H1 (cell line): ENCODE measurements at regions not wholly inside any gene's neighbourhood (a gene's known extent, or its start where the extent isn't known, plus 50 kb on each side); places are given as distances from the start of the nearest gene placed in this dataset.
A peak's percentile ranks its signal among the peaks of the same experiment; 100 is the strongest.

Experiments used
- ASH2L ChIP-seq: fragments of 200-600, 300-600 bp; sonication (generic); IDR thresholded peaks from one replicate; pipeline ENCODE4 v1.7.1; 2017; ENCODE audit warnings: low read length
- CBX5 ChIP-seq: fragments of 300-800, 300-1000 bp; sonication (generic); IDR thresholded peaks from 2 replicates; pipeline ENCODE4 v1.7.1; 2016; ENCODE audit warnings: antibody characterized with exemption, low read length, low read depth
- EP300 ChIP-seq, 2 experiments: IDR thresholded peaks; 1 replicate in 1 of 2; 2 replicates in 1 of 2; pipeline ENCODE4 v1.6.1; 2011 to 2012; ENCODE audit warnings: low read depth in 2 of 2, low read length in 2 of 2, mild to moderate bottlenecking in 2 of 2, borderline replicate concordance in 1 of 2, inconsistent platforms in 1 of 2, moderate library complexity in 1 of 2
- FOSL1 ChIP-seq: IDR thresholded peaks from 2 replicates; pipeline ENCODE4 v1.6.1; 2011; ENCODE audit warnings: mild to moderate bottlenecking, low read depth, low read length, moderate library complexity; ENCODE audit not compliant: insufficient read depth
- KDM4A ChIP-seq: IDR thresholded peaks from one replicate; pipeline ENCODE4 v1.7.1; 2012; ENCODE audit warnings: low read depth, mild to moderate bottlenecking, moderate library complexity, low read length, inconsistent platforms; ENCODE audit not compliant: severe bottlenecking
- POLR2A ChIP-seq, 2 experiments: IDR thresholded peaks; 1 replicate in 1 of 2; 2 replicates in 1 of 2; pipeline ENCODE4 v1.6.1; 2011; ENCODE audit warnings: low read depth in 2 of 2, low read length in 2 of 2, mild to moderate bottlenecking in 2 of 2; ENCODE audit errors: control extremely low read depth in 1 of 2
- POLR2AphosphoS5 ChIP-seq: IDR thresholded peaks from 2 replicates; pipeline ENCODE4 v1.6.1; 2011; ENCODE audit warnings: low read depth, low read length
- SP1 ChIP-seq: IDR thresholded peaks from 2 replicates; pipeline ENCODE4 v1.6.1; 2011; ENCODE audit warnings: low read depth, low read length
- SUZ12 ChIP-seq: fragments of 200-600 bp; sonication (generic); IDR thresholded peaks from 2 replicates; pipeline ENCODE4 v1.6.1; 2012; ENCODE audit warnings: mild to moderate bottlenecking, inconsistent platforms, low read length, moderate library complexity, mixed read lengths
- TF ChIP-seq, protein P1 (sequence below): IDR thresholded peaks from 2 replicates; pipeline ENCODE4 v1.6.1; 2012; ENCODE audit warnings: low read length, inconsistent platforms
- TF ChIP-seq, protein P2 (sequence below): IDR thresholded peaks from 2 replicates; pipeline ENCODE4 v1.6.1; 2012; ENCODE audit warnings: inconsistent platforms
- TF ChIP-seq, protein P3 (sequence below): IDR thresholded peaks from 2 replicates; pipeline ENCODE4 v1.6.1; 2012; ENCODE audit warnings: inconsistent platforms

DNA sequence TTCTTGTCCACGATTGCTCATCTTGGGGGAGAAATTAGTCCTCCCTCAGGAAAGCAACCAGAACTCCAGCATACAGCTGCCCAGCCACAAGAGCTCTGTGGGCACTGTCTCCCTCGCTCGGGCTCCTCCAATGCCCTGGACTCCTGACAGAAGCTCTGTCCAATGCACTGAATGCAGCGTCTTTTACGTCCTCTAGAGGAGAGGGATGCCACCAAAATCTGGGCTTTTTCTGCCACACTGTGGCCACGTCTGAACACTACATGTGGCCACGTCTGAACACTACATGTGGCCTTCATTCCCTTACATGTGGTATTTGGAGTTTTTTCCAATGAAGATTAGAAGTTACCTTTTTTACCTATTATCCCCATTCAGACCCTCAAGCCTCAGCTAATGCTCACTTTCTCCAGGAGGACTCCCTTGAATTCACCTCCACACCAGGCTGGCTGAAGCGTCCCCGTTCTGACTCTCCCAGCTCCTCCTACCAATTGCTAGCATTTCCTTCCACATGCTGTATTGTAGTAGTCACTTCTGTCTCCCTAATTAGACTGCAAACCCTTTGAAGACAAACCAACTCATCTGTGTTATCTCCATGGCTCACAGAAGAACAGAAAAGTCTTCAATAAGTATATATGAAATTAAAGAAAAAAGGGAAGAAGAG lies 134.3 kb upstream of the PDE1C start (continued):
- TF ChIP-seq, protein P1, sequence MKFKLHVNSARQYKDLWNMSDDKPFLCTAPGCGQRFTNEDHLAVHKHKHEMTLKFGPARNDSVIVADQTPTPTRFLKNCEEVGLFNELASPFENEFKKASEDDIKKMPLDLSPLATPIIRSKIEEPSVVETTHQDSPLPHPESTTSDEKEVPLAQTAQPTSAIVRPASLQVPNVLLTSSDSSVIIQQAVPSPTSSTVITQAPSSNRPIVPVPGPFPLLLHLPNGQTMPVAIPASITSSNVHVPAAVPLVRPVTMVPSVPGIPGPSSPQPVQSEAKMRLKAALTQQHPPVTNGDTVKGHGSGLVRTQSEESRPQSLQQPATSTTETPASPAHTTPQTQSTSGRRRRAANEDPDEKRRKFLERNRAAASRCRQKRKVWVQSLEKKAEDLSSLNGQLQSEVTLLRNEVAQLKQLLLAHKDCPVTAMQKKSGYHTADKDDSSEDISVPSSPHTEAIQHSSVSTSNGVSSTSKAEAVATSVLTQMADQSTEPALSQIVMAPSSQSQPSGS: no peak
- TF ChIP-seq EP300 (IDR thresholded peaks at IDR 0.05; ENCODE audit: borderline replicate concordance in 1 of 2, low read depth in 2 of 2, low read length in 2 of 2) (no peak), ASH2L (no peak), POLR2AphosphoS5 (no peak), CBX5 (no peak), SUZ12 (no peak), FOSL1 (no peak), KDM4A (no peak), POLR2A (IDR thresholded peaks at IDR 0.05; ENCODE audit: control extremely low read depth in 1 of 2, low read depth in 2 of 2, low read length in 2 of 2) (no peak), SP1 (no peak)
- TF ChIP-seq, protein P2, sequence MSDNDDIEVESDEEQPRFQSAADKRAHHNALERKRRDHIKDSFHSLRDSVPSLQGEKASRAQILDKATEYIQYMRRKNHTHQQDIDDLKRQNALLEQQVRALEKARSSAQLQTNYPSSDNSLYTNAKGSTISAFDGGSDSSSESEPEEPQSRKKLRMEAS: peak; percentile 43; the same call in 1 of the 2 replicates
- TF ChIP-seq, protein P3, sequence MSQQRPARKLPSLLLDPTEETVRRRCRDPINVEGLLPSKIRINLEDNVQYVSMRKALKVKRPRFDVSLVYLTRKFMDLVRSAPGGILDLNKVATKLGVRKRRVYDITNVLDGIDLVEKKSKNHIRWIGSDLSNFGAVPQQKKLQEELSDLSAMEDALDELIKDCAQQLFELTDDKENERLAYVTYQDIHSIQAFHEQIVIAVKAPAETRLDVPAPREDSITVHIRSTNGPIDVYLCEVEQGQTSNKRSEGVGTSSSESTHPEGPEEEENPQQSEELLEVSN: no peak
